CD14-positive monocyte (primary cell): ENCODE measurements at regions not wholly inside any gene's neighbourhood (a gene's known extent, or its start where the extent isn't known, plus 50 kb on each side); places are given as distances from the start of the nearest gene placed in this dataset.

Experiments used
- DNase-seq, 3 donors: peaks; one replicate each; pipeline ENCODE4 v3.0.0-alpha.2; 2011 to 2022
- H2AFZ ChIP-seq: 2 replicates; pipeline ENCODE4 v1.6.0; 2012; ENCODE audit warnings: mild to moderate bottlenecking, low read depth, low read length, inconsistent platforms; ENCODE audit not compliant: insufficient read depth, poor library complexity, severe bottlenecking
- H3K27ac ChIP-seq, 2 donors: 1 replicate in 1 of 2; 2 replicates in 1 of 2; pipeline ENCODE4 v1.5.1; 2012 to 2013; ENCODE audit warnings: low read length in 2 of 2, control low read depth in 1 of 2, inconsistent platforms in 1 of 2, low read depth in 1 of 2, mild to moderate bottlenecking in 1 of 2
- H3K27me3 ChIP-seq, 2 donors: one replicate each; pipeline versions ENCODE4 v1.6.0 to v1.6.1; 2011 to 2013; ENCODE audit warnings: low read length in 2 of 2; ENCODE audit not compliant: control insufficient read depth in 2 of 2, insufficient read depth in 2 of 2
- H3K36me3 ChIP-seq, 2 donors: replicated peaks in 1 of 2; 1 replicate in 1 of 2; 2 replicates in 1 of 2; pipeline versions ENCODE4 v1.5.1 to v1.6.1; 2012 to 2013; ENCODE audit warnings: low read length in 2 of 2, control low read depth in 1 of 2, inconsistent platforms in 1 of 2, mild to moderate bottlenecking in 1 of 2; ENCODE audit not compliant: insufficient read depth in 2 of 2, control insufficient read depth in 1 of 2
- H3K4me1 ChIP-seq, 2 donors: 1 replicate in 1 of 2; 2 replicates in 1 of 2; pipeline versions ENCODE4 v1.5.1 to v1.6.1; 2012 to 2013; ENCODE audit warnings: low read length in 2 of 2, control low read depth in 1 of 2, inconsistent platforms in 1 of 2, mild to moderate bottlenecking in 1 of 2, moderate library complexity in 1 of 2; ENCODE audit not compliant: insufficient read depth in 2 of 2, control insufficient read depth in 1 of 2
- H3K4me2 ChIP-seq: replicated peaks from 2 replicates; pipeline ENCODE3; 2012; ENCODE audit warnings: low read length, moderate library complexity, mild to moderate bottlenecking; ENCODE audit not compliant: poor library complexity, severe bottlenecking; ENCODE audit errors: extremely low read depth
- H3K4me3 ChIP-seq, 3 experiments: fragments of 200-600 bp in 1 of 3; sonication (generic) in 1 of 3; replicated peaks in 1 of 3; 1 replicate in 2 of 3; 2 replicates in 1 of 3; pipeline ENCODE4 v1.5.1; 2011 to 2013; ENCODE audit warnings: low read length in 3 of 3, mild to moderate bottlenecking in 3 of 3, control low read depth in 2 of 3, low read depth in 2 of 3, inconsistent platforms in 1 of 3, moderate library complexity in 1 of 3
- H3K79me2 ChIP-seq: 2 replicates; pipeline ENCODE4 v1.6.0; 2012; ENCODE audit warnings: mild to moderate bottlenecking, control low read depth, inconsistent platforms, low read length, moderate library complexity; ENCODE audit not compliant: insufficient read depth
- H3K9ac ChIP-seq: 2 replicates; pipeline ENCODE4 v1.6.0; 2017; ENCODE audit warnings: low read length, mild to moderate bottlenecking; ENCODE audit not compliant: insufficient read depth, poor library complexity, severe bottlenecking
- H3K9me3 ChIP-seq, 2 donors: replicated peaks in 1 of 2; 1 replicate in 1 of 2; 2 replicates in 1 of 2; pipeline versions ENCODE4 v1.5.1 to v1.6.1; 2012 to 2013; ENCODE audit warnings: low read length in 2 of 2, control low read depth in 1 of 2; ENCODE audit not compliant: control insufficient read depth in 1 of 2, insufficient read depth in 1 of 2
- H4K20me1 ChIP-seq: 2 replicates; pipeline ENCODE4 v1.6.0; 2012; ENCODE audit warnings: mild to moderate bottlenecking, low read length, control low read depth, moderate library complexity; ENCODE audit not compliant: insufficient read depth
- H3K27ac Mint-ChIP-seq, 7 donors: one replicate each; pipeline ENCODE4 v1.8.0; 2020; ENCODE audit warnings: mild to moderate bottlenecking in 7 of 7, mixed read lengths in 7 of 7, moderate library complexity in 6 of 7, inconsistent platforms in 2 of 7
- H3K27me3 Mint-ChIP-seq, 3 donors: one replicate each; pipeline ENCODE4 v1.8.0; 2021 to 2022; ENCODE audit warnings: low read depth in 3 of 3, mild to moderate bottlenecking in 3 of 3, mixed read lengths in 3 of 3, moderate library complexity in 3 of 3, inconsistent platforms in 1 of 3
- H3K36me3 Mint-ChIP-seq, 2 donors: one replicate each; pipeline ENCODE4 v1.8.0; 2020; ENCODE audit warnings: mixed read lengths in 2 of 2, inconsistent platforms in 1 of 2, mild to moderate bottlenecking in 1 of 2
- H3K4me1 Mint-ChIP-seq: one replicate; pipeline ENCODE4 v1.8.0; 2020; ENCODE audit warnings: mild to moderate bottlenecking, mixed read lengths
- H3K4me3 Mint-ChIP-seq, 2 donors: one replicate each; pipeline ENCODE4 v1.8.0; 2020; ENCODE audit warnings: mild to moderate bottlenecking in 2 of 2, mixed read lengths in 2 of 2, moderate library complexity in 1 of 2
- H3K9me3 Mint-ChIP-seq, 7 donors: one replicate each; pipeline ENCODE4 v1.8.0; 2020 to 2022; ENCODE audit warnings: mixed read lengths in 7 of 7, mild to moderate bottlenecking in 6 of 7, moderate library complexity in 6 of 7, inconsistent platforms in 2 of 7
- CTCF ChIP-seq: fragments of 200-600 bp; IDR thresholded peaks from one replicate; pipeline ENCODE4 v1.8.0; 2022; ENCODE audit warnings: antibody characterized with exemption, mild to moderate bottlenecking
- intact Hi-C, 2 donors: fragments of 100-400 bp; cut with micrococcal nuclease; formaldehyde crosslinking; loops; one replicate each; pipeline versions ENCODE4 v1.15.0 to v1.15.1; 2023

GRCh38 chr3:141669434-141669833 lies 68.7 kb upstream of the RNF7 start:
- Mint-ChIP-seq H3K4me3 (no peak overlapping the region), H3K27ac (peak overlapping the region in 1 of 7 donors; percentile 83), H3K27me3 (no peaks in the 10 kb centered on the region), H3K36me3 (peaks cover 0 to 5% of the 10 kb centered on the region in 2 donors), H3K9me3 (peaks cover 28 to 55% (median 50%) of the 10 kb centered on the region in 7 donors), H3K4me1 (peaks cover 7% of the 10 kb centered on the region)
- DNase-seq: no peak
- no peaks in the 10 kb centered on the region for H4K20me1 ChIP-seq
- intact Hi-C loops: no loop called here
- H3K27ac ChIP-seq: no peak overlapping the region
- H2AFZ ChIP-seq: no peak overlapping the region
- H3K36me3 ChIP-seq: no peaks in the 10 kb centered on the region
- no peaks in the 10 kb centered on the region for H3K4me1 ChIP-seq
- H3K27me3 ChIP-seq: no peaks in the 10 kb centered on the region
- H3K4me3 ChIP-seq: no peak overlapping the region
- H3K9ac ChIP-seq: no peak overlapping the region
- H3K4me2 ChIP-seq: no peak overlapping the region
- no peaks in the 10 kb centered on the region for H3K79me2 ChIP-seq
- no peak for TF ChIP-seq CTCF
- peaks cover 25 to 31% of the 10 kb centered on the region in 2 donors for H3K9me3 ChIP-seq

GRCh38 chr3:141677701-141678100 lies 60.4 kb upstream of the RNF7 start:
- Histone ChIP-seq H3K79me2 (no peaks in the 10 kb centered on the region), H3K27me3 (no peaks in the 10 kb centered on the region), H3K4me1 (peaks cover 53 to 61% of the 10 kb centered on the region in 2 donors), H3K9ac (no peak overlapping the region), H3K4me2 (peak overlapping the region; percentile 46), H3K27ac (peak overlapping the region in 1 of 2 donors; percentile 58), H4K20me1 (no peaks in the 10 kb centered on the region), H3K36me3 (no peaks in the 10 kb centered on the region), H2AFZ (no peak overlapping the region), H3K9me3 (no peaks in the 10 kb centered on the region), H3K4me3 (peak overlapping the region in 1 of 3 experiments; percentile 48)
- peaks cover 0 to 5% of the 10 kb centered on the region in 2 donors for H3K36me3 Mint-ChIP-seq
- peak; percentile 36 to 70 (median 62) for DNase-seq
- H3K4me3 Mint-ChIP-seq: peak overlapping the region in 1 of 2 donors; percentile 3
- TF ChIP-seq CTCF: no peak
- intact Hi-C loops: no loop called here
- H3K27ac Mint-ChIP-seq: peak overlapping the region in 6 of 7 donors; percentile 0 to 81 (median 47)
- no peaks in the 10 kb centered on the region for H3K27me3 Mint-ChIP-seq
- peaks cover 68% of the 10 kb centered on the region for H3K4me1 Mint-ChIP-seq
- H3K9me3 Mint-ChIP-seq: peaks cover 2 to 19% (median 8%) of the 10 kb centered on the region in 7 donors
